GM21723 (cell line): ENCODE measurements at regions not wholly inside any gene's neighbourhood (a gene's known extent, or its start where the extent isn't known, plus 50 kb on each side); places are given as distances from the start of the nearest gene placed in this dataset.
"Not testable (repeated sequence)": the region's sequence is repeated elsewhere in the genome, so short reads cannot be mapped to it uniquely, and the experiment has no call there.

Experiments
- ATAC-seq: cut with Tn5 transposase; IDR thresholded peaks from one replicate; pipeline ENCODE4 v1.9.1; 2021; ENCODE audit warnings: mild to moderate bottlenecking, moderate library complexity; ENCODE audit not compliant: unreplicated experiment

GRCh38 chr2:51344886-51345285, 313.0 kb upstream of the NRXN1 start:
- ATAC-seq = no peak

- no peak for ATAC-seq
Observed at GRCh38 chr2:51335087-51336058, 303.4 kb upstream of the NRXN1 start.

DNA sequence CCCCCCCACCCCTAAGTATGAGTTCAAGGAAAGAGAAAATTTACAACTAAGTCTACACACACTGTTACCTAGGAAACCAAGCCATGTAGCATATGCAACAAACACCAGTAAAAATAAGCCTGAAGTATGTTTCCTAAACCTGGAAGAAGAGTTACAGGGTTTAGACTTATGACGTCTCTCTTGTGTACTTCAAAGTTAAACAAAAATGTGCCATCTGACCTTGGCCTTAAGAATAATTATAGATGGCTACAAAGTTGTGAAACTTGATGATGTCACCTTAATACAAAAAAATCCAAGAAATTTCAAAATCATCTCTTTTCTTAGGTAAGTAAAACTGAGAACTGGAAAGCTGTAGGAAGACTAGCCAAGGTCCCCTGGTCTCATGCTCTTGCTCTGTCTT, 297.6 kb upstream of the NRXN1 start:
- no peak for ATAC-seq

DNA sequence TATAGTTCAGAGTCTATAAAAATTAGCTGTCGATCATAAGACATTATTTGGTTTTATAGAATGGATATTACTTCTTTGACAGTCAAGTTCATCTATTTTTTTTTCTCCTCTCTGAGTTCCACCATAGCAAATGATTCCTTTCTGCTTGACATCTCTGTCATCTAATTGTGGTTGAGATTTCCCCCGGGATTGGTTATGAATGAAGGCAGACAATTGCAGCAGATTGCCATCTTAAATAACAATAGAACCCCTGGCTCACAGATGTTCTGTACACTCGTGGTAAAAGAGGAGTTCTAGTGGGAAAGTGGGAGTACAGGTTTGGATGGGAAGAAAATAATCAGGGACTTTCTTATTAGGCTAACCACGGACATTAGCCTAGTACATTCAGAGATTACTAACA, 292.1 kb upstream of the NRXN1 start:
- no peak for ATAC-seq

GRCh38 chr2:51322613-51323012, 290.7 kb upstream of the NRXN1 start:
- no peak for ATAC-seq

- ATAC-seq = no peak
Observed at GRCh38 chr2:51304311-51304710, 272.4 kb upstream of the NRXN1 start.

DNA sequence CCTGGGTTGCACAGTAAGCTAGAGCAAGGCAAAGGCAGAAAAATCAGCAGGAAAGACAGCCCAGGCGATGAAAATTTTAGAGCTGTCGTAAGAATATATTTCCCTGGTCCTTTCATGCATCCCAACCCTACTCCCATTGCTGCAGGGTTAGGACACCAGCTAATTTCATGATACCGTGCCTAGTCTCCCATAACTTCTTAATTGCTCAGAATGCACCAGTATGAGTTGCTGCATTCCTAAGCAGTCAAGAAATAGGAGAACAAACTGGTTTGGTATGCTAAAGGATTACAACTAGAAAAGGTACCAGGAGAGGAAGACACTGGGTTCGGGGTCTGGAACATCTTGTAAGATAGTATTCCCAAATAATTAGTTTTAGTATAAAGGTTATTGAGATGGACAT, 269.4 kb upstream of the NRXN1 start:
- no peak for ATAC-seq

- no peak for ATAC-seq
Observed at GRCh38 chr2:51299370-51299769, 267.4 kb upstream of the NRXN1 start.

DNA sequence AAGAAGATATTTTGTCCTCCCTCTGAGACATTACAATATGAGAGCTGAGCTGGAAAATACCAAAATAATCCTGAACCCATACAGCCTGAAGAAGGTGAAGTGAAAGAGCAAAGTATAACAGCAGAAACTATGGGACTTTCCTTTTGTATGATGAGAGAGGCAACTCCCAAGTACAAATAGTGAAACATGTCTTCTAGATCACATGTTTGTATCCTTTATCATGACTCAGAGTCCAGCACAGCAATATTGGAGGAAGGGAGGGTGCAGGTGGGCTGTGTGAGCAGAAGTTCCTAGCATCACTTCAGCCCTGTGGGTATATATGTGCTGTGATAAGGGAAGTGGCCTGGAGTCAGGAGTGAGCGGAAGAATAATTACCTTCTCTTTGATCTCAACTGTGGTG, 265.6 kb upstream of the NRXN1 start:
- ATAC-seq = no peak

- ATAC-seq = no peak
Observed at GRCh38 chr2:51293566-51294200, 261.8 kb upstream of the NRXN1 start.

GRCh38 chr2:51291762-51292551, 260.0 kb upstream of the NRXN1 start:
- no peak for ATAC-seq

DNA sequence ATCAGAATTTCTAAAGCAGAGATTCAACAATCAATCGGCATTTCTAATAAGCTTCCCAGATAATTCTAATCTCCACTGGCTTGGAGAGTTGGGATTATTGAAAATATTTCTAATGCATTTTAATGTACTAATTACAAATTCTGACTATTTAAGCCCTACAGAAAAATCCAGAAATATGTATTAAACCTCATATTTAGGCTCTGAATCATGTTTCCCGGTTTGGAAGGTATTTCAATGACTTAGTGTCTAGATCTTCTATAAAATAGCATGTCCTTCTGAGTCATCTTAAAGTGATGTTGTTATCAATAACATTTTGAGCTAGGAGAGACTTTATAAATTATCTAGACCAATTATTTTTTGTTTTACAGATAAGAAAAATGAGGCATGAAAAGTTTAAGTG, 258.8 kb upstream of the NRXN1 start:
- no peak for ATAC-seq

- no peak for ATAC-seq
Observed at GRCh38 chr2:51289045-51289444, 257.1 kb upstream of the NRXN1 start.

DNA sequence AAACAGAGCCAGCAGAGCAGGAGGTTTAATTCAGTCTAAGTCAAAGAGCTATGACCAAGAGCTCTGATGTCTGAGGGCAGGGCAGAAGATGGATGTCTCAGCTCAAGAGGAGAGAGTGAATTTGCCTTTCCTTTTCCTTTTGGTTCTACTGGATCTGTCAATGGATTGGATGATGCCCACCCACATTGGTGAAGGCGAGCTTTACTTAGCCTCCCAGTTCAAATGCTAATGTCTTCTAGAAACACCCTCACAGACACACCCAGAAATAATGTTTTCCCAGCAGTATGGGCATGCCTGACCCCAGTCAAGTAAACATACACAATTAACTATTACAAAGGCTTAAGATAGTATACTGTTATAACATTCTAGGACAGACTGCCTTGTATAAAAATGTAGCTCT, 236.3 kb upstream of the NRXN1 start:
- no peak for ATAC-seq

DNA sequence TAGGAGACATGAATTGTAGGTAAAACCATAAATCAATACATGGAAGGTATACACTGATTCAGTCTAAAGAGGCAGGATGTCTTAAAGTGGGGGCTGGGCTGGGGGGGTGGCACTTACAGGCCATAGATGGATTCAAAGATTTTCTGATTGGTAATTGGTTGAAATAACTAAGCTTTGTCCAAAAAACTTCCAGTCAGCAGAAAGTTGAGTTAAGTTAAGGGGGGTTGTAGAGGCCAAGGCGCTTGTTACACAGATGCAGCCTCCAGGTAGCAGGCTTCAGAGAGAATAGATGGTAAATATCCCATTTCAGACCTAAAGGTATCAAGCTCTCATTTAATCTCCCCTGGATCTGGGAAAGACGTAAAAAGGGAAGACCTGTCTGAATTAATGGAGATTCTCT, 233.6 kb upstream of the NRXN1 start:
- no peak for ATAC-seq

DNA sequence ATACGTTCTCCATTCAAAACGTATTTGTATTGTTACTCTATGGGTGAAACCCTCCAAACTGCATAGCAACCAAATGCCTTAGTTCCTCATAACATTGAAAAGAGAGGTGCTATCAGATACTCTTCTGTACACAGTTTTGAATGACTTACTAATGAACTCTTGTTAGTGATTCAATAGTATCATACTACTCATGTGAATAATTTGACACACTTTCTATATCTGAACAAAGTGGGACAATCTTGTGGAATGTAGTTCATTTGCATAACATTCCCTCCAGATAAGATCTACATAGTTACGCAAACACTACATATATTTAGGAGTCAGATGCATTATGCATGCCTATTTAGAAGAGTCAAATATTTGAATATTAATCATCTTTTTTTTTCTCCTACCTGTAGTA, 232.0 kb upstream of the NRXN1 start:
- ATAC-seq = no peak

DNA sequence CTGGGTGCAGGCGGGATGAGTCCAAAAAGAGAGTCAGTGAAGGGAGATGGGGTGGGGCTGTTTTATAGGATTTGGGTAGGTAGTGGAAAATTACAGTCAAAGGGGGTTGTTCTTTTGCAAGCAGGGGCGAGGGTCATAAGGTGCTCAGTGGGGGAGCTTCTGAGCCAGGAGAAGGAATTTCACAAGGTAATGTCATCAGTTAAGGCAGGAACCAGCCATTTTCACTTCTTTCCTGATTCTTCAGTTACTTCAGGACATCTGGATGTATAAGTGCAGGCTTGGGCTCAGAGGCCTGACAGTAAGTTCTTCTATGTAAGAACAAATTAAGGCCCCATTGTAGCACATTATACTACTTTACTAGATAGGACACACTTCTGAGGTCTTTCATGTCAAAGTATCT, 231.2 kb upstream of the NRXN1 start:
- not testable (repeated sequence) for ATAC-seq

DNA sequence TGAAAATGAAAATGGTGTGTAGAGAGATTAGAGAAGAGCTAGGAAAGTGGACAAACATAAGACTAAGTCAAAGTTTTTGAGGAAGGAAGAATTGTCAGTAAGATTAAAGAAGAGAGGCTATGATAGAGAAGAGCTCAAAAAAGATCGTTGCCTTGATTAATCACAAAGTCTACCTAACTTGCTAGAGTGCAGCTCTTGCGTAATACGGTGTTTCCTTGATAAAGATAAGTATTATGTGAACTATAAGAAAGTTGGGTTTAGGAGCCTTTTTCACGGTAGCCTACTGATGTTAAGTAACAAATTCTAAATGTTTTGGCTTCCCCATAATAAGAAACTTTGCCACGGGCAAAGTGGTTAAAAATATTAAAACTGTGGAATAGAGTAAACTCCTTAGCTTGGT, 226.4 kb upstream of the NRXN1 start:
- no peak for ATAC-seq

GRCh38 chr2:51256736-51257135, 224.8 kb upstream of the NRXN1 start:
- no peak for ATAC-seq

DNA sequence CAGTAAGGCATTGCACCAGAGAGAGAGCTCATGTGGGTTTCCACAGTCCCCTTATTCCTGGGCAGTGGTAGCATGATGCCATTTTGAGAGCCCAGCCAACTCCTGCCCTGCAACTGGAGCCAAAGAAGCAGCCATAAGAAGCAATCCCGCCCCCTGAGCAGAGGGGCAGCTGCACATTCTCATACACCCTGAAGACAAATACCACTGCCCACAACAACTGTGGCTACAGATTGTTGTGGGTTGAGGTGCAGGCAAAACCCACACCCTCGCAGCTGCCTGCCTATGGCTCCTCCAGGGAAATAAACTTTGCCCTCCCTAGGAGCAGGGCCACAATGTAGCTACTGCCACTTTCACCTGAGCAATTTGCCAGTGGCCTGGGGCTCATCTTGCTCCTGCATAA, 219.4 kb upstream of the NRXN1 start:
- no peak for ATAC-seq

DNA sequence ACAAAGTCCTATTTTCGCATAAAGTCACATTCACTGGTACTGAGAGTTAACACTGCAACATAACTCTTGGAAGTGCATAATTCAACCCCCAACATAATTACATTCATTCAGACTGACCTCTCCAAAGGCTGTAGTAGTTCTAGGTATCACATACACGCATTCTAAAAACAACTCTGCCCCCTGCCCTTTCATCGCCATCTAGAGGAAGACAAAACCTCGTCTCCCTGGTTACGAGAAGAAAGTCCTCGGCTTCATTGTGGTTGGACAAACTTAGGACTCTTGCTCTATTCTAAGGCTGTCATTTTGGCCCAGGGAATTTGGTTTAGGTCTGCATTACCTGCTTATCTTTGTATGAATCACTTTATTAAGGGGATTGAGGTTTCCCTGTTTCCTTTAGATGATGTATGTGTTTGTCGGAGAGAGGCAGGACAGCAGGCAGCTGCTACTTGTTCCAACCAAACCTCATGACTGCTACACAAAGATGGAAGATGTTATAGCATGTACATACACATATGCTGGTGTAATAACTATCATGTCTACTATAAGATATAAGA, 215.4 kb upstream of the NRXN1 start:
- no peak for ATAC-seq
